GM21367 (cell line): ENCODE measurements at regions not wholly inside any gene's neighbourhood (a gene's known extent, or its start where the extent isn't known, plus 50 kb on each side); places are given as distances from the start of the nearest gene placed in this dataset.
"Not testable (repeated sequence)": the region's sequence is repeated elsewhere in the genome, so short reads cannot be mapped to it uniquely, and the experiment has no call there.

ENCODE experiments used
- ATAC-seq: cut with Tn5 transposase; IDR thresholded peaks from one replicate; pipeline ENCODE4 v1.9.1; 2021; ENCODE audit not compliant: unreplicated experiment

- ATAC-seq = no peak
These were observed 186.1 kb downstream of the KTN1 start for GRCh38 chr14:55766071-55766470.

GRCh38 chr14:55767286-55767685, 187.3 kb downstream of the KTN1 start:
- no peak for ATAC-seq

- no peak for ATAC-seq
These were observed 189.9 kb downstream of the KTN1 start for GRCh38 chr14:55769877-55770276.

- ATAC-seq = no peak
These were observed 191.4 kb downstream of the KTN1 start for GRCh38 chr14:55771242-55771981.

GRCh38 chr14:55772486-55772885, 192.5 kb downstream of the KTN1 start:
- no peak for ATAC-seq

- ATAC-seq = no peak
These were observed 193.3 kb downstream of the KTN1 start for GRCh38 chr14:55773312-55773711.

- ATAC-seq = no peak
These were observed 194.1 kb downstream of the KTN1 start for GRCh38 chr14:55773984-55774545.

- no peak for ATAC-seq
These were observed 197.9 kb downstream of the KTN1 start for GRCh38 chr14:55777877-55778276.

- ATAC-seq = no peak
These were observed 200.3 kb downstream of the KTN1 start for GRCh38 chr14:55780156-55780946.

- ATAC-seq = no peak
These were observed 201.0 kb downstream of the KTN1 start for GRCh38 chr14:55781046-55781445.

GRCh38 chr14:55782166-55782565, 202.2 kb downstream of the KTN1 start:
- no peak for ATAC-seq

GRCh38 chr14:55789406-55789805, 209.4 kb downstream of the KTN1 start:
- no peak for ATAC-seq

- ATAC-seq = no peak
These were observed 214.9 kb downstream of the KTN1 start for GRCh38 chr14:55794655-55795595.

- not testable (repeated sequence) for ATAC-seq
These were observed 216.5 kb downstream of the KTN1 start for GRCh38 chr14:55796513-55796912.

GRCh38 chr14:55798406-55798805, 218.4 kb downstream of the KTN1 start:
- no peak for ATAC-seq

- no peak for ATAC-seq
These were observed 219.6 kb downstream of the KTN1 start for GRCh38 chr14:55799508-55800095.

- no peak for ATAC-seq
These were observed 220.3 kb downstream of the KTN1 start for GRCh38 chr14:55800156-55800785.

- ATAC-seq = no peak
These were observed 221.1 kb downstream of the KTN1 start for GRCh38 chr14:55801121-55801520.

GRCh38 chr14:55802986-55803872, 223.2 kb downstream of the KTN1 start:
- no peak for ATAC-seq
